ENCODE measurements at regions not wholly inside any gene's neighbourhood (a gene's known extent, or its start where the extent isn't known, plus 50 kb on each side); places are given as distances from the start of the nearest gene placed in this dataset.

DNA sequence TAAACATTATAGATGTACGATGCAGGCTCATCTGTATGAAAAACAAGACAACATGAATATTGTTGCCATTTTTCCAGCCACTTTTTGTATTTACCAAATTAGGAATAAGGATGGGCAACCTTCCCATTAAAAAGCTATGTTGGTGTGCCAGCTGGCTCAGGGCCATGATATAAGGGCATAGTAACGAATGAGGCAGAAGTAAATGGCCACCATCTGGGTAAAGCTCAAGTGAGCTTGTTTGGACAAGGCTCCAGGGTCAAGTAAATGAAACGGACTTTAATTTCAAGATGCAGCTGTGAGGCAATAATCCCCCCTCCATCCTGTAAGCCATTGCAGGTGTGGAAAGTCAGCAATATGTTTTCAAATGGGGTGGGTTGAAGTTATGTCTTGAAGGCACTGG is 930.9 kb upstream of the CDH8 start:
- Histone ChIP-seq H3K36me3 (no peaks in the 10 kb centered on the region), H3K27ac (no peak overlapping the region), H3K27me3 (no peaks in the 10 kb centered on the region), H3K4me3 (no peak overlapping the region), H3K4me1 (no peaks in the 10 kb centered on the region), H3K9me3 (no peaks in the 10 kb centered on the region)
- intact Hi-C loops (cut with DNase I), result no loop called here
- ATAC-seq (no peak), DNase-seq (no peak)
- 48 to 55% (median 52%) methylated on average over 3 of the region's 3 CpGs for WGBS, 4 donors
- TF ChIP-seq POLR2A (IDR thresholded peaks at IDR 0.05), result no peak

DNA sequence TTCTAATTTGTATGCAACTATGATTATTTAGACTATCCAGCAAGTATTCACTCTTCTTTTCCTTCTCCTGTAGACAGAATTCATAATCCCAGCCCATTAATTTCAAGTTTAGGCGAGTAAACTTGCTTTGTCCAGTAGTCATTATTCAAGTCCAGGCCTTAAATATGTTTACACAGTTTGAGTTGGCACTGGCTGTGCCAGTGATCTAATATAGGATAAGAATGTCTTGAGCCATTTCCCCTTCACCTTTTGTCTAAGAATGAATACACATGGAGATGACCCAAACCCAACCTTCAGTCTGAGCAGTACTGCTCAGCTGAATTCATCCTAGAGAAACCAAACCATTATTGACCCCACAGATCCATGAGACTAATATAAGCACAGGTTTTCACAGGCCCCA is 930.4 kb upstream of the CDH8 start:
- TF ChIP-seq, protein P1, sequence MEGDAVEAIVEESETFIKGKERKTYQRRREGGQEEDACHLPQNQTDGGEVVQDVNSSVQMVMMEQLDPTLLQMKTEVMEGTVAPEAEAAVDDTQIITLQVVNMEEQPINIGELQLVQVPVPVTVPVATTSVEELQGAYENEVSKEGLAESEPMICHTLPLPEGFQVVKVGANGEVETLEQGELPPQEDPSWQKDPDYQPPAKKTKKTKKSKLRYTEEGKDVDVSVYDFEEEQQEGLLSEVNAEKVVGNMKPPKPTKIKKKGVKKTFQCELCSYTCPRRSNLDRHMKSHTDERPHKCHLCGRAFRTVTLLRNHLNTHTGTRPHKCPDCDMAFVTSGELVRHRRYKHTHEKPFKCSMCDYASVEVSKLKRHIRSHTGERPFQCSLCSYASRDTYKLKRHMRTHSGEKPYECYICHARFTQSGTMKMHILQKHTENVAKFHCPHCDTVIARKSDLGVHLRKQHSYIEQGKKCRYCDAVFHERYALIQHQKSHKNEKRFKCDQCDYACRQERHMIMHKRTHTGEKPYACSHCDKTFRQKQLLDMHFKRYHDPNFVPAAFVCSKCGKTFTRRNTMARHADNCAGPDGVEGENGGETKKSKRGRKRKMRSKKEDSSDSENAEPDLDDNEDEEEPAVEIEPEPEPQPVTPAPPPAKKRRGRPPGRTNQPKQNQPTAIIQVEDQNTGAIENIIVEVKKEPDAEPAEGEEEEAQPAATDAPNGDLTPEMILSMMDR (IDR thresholded peaks at IDR 0.05), result no peak
- TF ChIP-seq POLR2A (IDR thresholded peaks at IDR 0.05), result no peak

DNA sequence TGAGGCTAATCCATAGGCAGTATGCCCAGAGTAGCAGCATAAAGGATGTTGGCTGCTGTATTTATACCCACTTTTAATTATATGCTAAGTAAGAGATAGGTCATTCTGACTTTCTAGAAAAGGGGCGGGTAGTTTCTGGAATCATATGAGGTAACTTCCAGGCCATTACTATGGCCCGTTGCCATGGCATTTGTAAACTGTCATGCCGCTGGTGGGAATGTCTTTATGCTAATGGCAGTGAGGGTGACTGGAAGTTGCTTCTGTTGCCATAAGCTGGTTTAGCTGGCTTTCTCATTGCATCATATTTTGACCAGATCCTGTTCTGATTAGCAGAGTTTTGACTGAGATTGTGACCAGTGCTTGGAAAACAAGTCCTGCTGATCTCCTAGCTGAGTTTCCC is 929.6 kb upstream of the CDH8 start:
- ATAC-seq (no peak), DNase-seq (no peak)
- TF ChIP-seq POLR2A (IDR thresholded peaks at IDR 0.05), result no peak
- TF ChIP-seq, protein P1 (IDR thresholded peaks at IDR 0.05), result no peak
- Histone ChIP-seq H3K27me3 (no peaks in the 10 kb centered on the region), H3K27ac (no peak overlapping the region), H3K4me1 (no peaks in the 10 kb centered on the region), H3K4me3 (no peak overlapping the region), H3K9me3 (no peaks in the 10 kb centered on the region), H3K36me3 (no peaks in the 10 kb centered on the region)
- WGBS, 4 donors, result 78 to 93% (median 86%) methylated on average over 3 of the region's 3 CpGs
- intact Hi-C loops (cut with DNase I), result no loop called here

More for the DNA sequence above, 930.4 kb upstream of the CDH8 start:
- DNase-seq (no peak), ATAC-seq (no peak)
- Histone ChIP-seq H3K4me1 (no peaks in the 10 kb centered on the region), H3K9me3 (no peaks in the 10 kb centered on the region), H3K4me3 (no peak overlapping the region), H3K36me3 (no peaks in the 10 kb centered on the region), H3K27me3 (no peaks in the 10 kb centered on the region), H3K27ac (no peak overlapping the region)
- 75 to 91% (median 81%) methylated on average over 1 of the region's 1 CpG for WGBS, 4 donors
- intact Hi-C loops (cut with DNase I), result no loop called here

DNA sequence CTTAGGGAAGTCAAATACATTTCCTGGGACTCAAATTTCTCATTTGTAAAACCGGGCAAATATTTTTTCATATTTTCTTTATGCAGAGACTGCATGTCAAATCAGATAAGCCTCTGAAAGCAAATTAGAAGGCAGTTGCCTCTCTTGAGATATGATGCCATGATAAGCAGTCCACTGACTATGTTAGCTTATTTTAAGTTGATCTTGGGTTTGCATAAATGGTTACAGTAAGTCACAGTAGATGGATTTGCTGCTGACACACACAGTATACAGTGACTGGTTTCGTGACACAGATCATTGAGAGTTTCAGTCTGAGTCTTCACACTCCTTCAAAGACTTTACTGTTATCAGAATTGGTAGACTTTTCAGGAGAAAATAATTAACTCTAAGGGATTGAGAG is 927.6 kb upstream of the CDH8 start:
- Histone ChIP-seq H3K9me3 (no peaks in the 10 kb centered on the region), H3K36me3 (no peaks in the 10 kb centered on the region), H3K4me1 (no peaks in the 10 kb centered on the region), H3K27me3 (no peaks in the 10 kb centered on the region), H3K4me3 (no peak overlapping the region), H3K27ac (no peak overlapping the region)
- 78 to 82% (median 80%) methylated on average over 2 of the region's 2 CpGs for WGBS, 4 donors
- ATAC-seq (no peak), DNase-seq (no peak)
- TF ChIP-seq, protein P1 (IDR thresholded peaks at IDR 0.05), result no peak
- no peak for TF ChIP-seq POLR2A (IDR thresholded peaks at IDR 0.05)
- intact Hi-C loops (cut with DNase I), result no loop called here

DNA sequence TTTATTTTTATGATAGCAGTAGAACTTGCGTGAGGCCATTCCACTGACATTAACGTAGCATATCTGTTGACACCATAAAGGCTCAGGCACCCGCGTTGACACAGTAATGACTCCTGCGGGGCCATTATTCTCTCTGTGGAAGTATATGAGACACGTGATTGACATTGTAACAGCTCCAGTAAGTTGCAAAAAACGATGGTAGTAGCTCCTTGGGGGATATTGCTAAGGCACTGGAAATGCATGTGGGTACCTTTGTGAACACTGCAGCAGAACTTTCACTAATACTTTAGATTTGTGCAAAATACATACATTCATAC is 918.8 kb upstream of the CDH8 start:
- no peaks in the 10 kb centered on the region for H3K27me3 ChIP-seq
- 47 to 69% (median 57%) methylated on average over 7 of the region's 7 CpGs for WGBS, 4 donors
- no peak for ATAC-seq

More for the DNA sequence above, 918.8 kb upstream of the CDH8 start:
- Histone ChIP-seq H3K4me1 (no peaks in the 10 kb centered on the region), H3K9me3 (no peaks in the 10 kb centered on the region), H3K36me3 (no peaks in the 10 kb centered on the region), H3K4me3 (no peak overlapping the region), H3K27ac (no peak overlapping the region)
- TF ChIP-seq POLR2A (IDR thresholded peaks at IDR 0.05), result no peak
- TF ChIP-seq, protein P1 (IDR thresholded peaks at IDR 0.05), result no peak
- intact Hi-C loops (cut with DNase I), result no loop called here
- DNase-seq, result no peak
